ENCODE measurements at regions not wholly inside any gene's neighbourhood (a gene's known extent, or its start where the extent isn't known, plus 50 kb on each side); places are given as distances from the start of the nearest gene placed in this dataset.

GRCh38 chr2:35973737-35974132 is 381.8 kb upstream of the CRIM1 start:
- H3F3A ChIP-seq (ENCODE audit: insufficient read depth, low read length, poor library complexity, severe bottlenecking) = no peaks in the 10 kb centered on the region
- H2AFZ ChIP-seq (ENCODE audit: low read depth, low read length) = no peak overlapping the region
- TF ChIP-seq TAF1 (IDR thresholded peaks at IDR 0.05; ENCODE audit: low read depth) (no peak), EP300 (conservative IDR thresholded peaks at IDR 0.05; ENCODE audit: poor library complexity, severe bottlenecking) (no peak), EZH2 (IDR thresholded peaks at IDR 0.05; ENCODE audit: borderline replicate concordance, insufficient read depth, low read length, poor library complexity, severe bottlenecking) (no peak)
- no peaks in the 10 kb centered on the region for H3K79me2 ChIP-seq (replicated peaks; ENCODE audit: insufficient read depth, low read length)
- H3K27ac ChIP-seq (ENCODE audit: low read length) = no peak overlapping the region
- no peak overlapping the region for H3K4me3 ChIP-seq (ENCODE audit: low read length)
- no peaks in the 10 kb centered on the region for H3K27me3 ChIP-seq (ENCODE audit: insufficient read depth, low read depth, low read length)
- no peaks in the 10 kb centered on the region for H4K20me1 ChIP-seq (ENCODE audit: insufficient read depth)
- no peaks in the 10 kb centered on the region for H3K9me2 ChIP-seq (ENCODE audit: insufficient read depth, low read length)
- no peak overlapping the region for H3K9ac ChIP-seq (ENCODE audit: low read length)
- no peak overlapping the region for H3K4me2 ChIP-seq (ENCODE audit: low read length)
- H3K36me3 ChIP-seq (ENCODE audit: insufficient read depth, low read length) = no peaks in the 10 kb centered on the region
- H3K9me3 ChIP-seq (ENCODE audit: low read length) = no peaks in the 10 kb centered on the region

GRCh38 chr2:35973132-35973736 is 382.3 kb upstream of the CRIM1 start:
- Histone ChIP-seq H3K4me2 (ENCODE audit: low read length) (no peak overlapping the region), H3K36me3 (ENCODE audit: insufficient read depth, low read length) (no peaks in the 10 kb centered on the region), H3K9me3 (ENCODE audit: low read length) (no peaks in the 10 kb centered on the region), H3K27me3 (ENCODE audit: insufficient read depth, low read depth, low read length) (no peaks in the 10 kb centered on the region), H3K9ac (ENCODE audit: low read length) (no peak overlapping the region), H3K27ac (ENCODE audit: low read length) (no peak overlapping the region), H4K20me1 (ENCODE audit: insufficient read depth) (no peaks in the 10 kb centered on the region), H3K79me2 (replicated peaks; ENCODE audit: insufficient read depth, low read length) (no peaks in the 10 kb centered on the region), H3K4me3 (ENCODE audit: low read length) (no peak overlapping the region), H3K9me2 (ENCODE audit: insufficient read depth, low read length) (no peaks in the 10 kb centered on the region), H3F3A (ENCODE audit: insufficient read depth, low read length, poor library complexity, severe bottlenecking) (no peaks in the 10 kb centered on the region), H2AFZ (ENCODE audit: low read depth, low read length) (no peak overlapping the region)
- TF ChIP-seq CTCF (IDR thresholded peaks at IDR 0.05; ENCODE audit: poor library complexity, severe bottlenecking) (peak; percentile 54), TAF1 (IDR thresholded peaks at IDR 0.05; ENCODE audit: low read depth) (no peak), RAD21 (conservative IDR thresholded peaks at IDR 0.05) (peak; percentile 55), SMC3 (conservative IDR thresholded peaks at IDR 0.05; ENCODE audit: poor library complexity) (peak; percentile 24)

GRCh38 chr2:35963824-35964223 is 391.8 kb upstream of the CRIM1 start:
- Histone ChIP-seq H3K27me3 (ENCODE audit: insufficient read depth, low read depth, low read length) (no peaks in the 10 kb centered on the region), H3K27ac (ENCODE audit: low read length) (peak overlapping the region; percentile 88), H3K9me3 (ENCODE audit: low read length) (no peaks in the 10 kb centered on the region), H3K79me2 (replicated peaks; ENCODE audit: insufficient read depth, low read length) (no peaks in the 10 kb centered on the region), H4K20me1 (ENCODE audit: insufficient read depth) (no peaks in the 10 kb centered on the region), H2AFZ (ENCODE audit: low read depth, low read length) (no peak overlapping the region), H3K9ac (ENCODE audit: low read length) (peak overlapping the region; percentile 27), H3F3A (ENCODE audit: insufficient read depth, low read length, poor library complexity, severe bottlenecking) (no peaks in the 10 kb centered on the region), H3K9me2 (ENCODE audit: insufficient read depth, low read length) (no peaks in the 10 kb centered on the region), H3K4me2 (ENCODE audit: low read length) (peak overlapping the region; percentile 49), H3K4me3 (ENCODE audit: low read length) (peak overlapping the region; percentile 28), H3K36me3 (ENCODE audit: insufficient read depth, low read length) (no peaks in the 10 kb centered on the region)
- TF ChIP-seq RAD21 (conservative IDR thresholded peaks at IDR 0.05) = no peak
- no peak for TF ChIP-seq TAF1 (IDR thresholded peaks at IDR 0.05; ENCODE audit: low read depth)

- no peak overlapping the region for H2AFZ ChIP-seq (ENCODE audit: low read depth, low read length)
- H3K4me2 ChIP-seq (ENCODE audit: low read length) = peak overlapping the region; percentile 49
- peak overlapping the region; percentile 28 for H3K4me3 ChIP-seq (ENCODE audit: low read length)
- no peaks in the 10 kb centered on the region for H3K9me3 ChIP-seq (ENCODE audit: low read length)
- H3F3A ChIP-seq (ENCODE audit: insufficient read depth, low read length, poor library complexity, severe bottlenecking) = no peaks in the 10 kb centered on the region
- no peaks in the 10 kb centered on the region for H3K79me2 ChIP-seq (replicated peaks; ENCODE audit: insufficient read depth, low read length)
- peak; percentile 74 for TF ChIP-seq EP300 (conservative IDR thresholded peaks at IDR 0.05; ENCODE audit: poor library complexity, severe bottlenecking)
- TF ChIP-seq CTCF (IDR thresholded peaks at IDR 0.05; ENCODE audit: poor library complexity, severe bottlenecking) = no peak
- no peak for TF ChIP-seq SMC3 (conservative IDR thresholded peaks at IDR 0.05; ENCODE audit: poor library complexity)
- TF ChIP-seq REST (IDR thresholded peaks at IDR 0.05; ENCODE audit: borderline replicate concordance) = peak; percentile 80
- no peak for TF ChIP-seq MXI1 (conservative IDR thresholded peaks at IDR 0.05; ENCODE audit: poor library complexity, severe bottlenecking)
- TF ChIP-seq TAF1 (IDR thresholded peaks at IDR 0.05; ENCODE audit: low read depth) = no peak
- TF ChIP-seq RAD21 (conservative IDR thresholded peaks at IDR 0.05) = peak; percentile 33
- TF ChIP-seq EZH2 (IDR thresholded peaks at IDR 0.05; ENCODE audit: borderline replicate concordance, insufficient read depth, low read length, poor library complexity, severe bottlenecking) = no peak
- TF ChIP-seq POLR2AphosphoS5 (IDR thresholded peaks at IDR 0.05) = peak; percentile 51
- H3K36me3 ChIP-seq (ENCODE audit: insufficient read depth, low read length) = no peaks in the 10 kb centered on the region
- no peaks in the 10 kb centered on the region for H3K27me3 ChIP-seq (ENCODE audit: insufficient read depth, low read depth, low read length)
- peak overlapping the region; percentile 51 for H3K9ac ChIP-seq (ENCODE audit: low read length)
- no peaks in the 10 kb centered on the region for H3K9me2 ChIP-seq (ENCODE audit: insufficient read depth, low read length)
- H4K20me1 ChIP-seq (ENCODE audit: insufficient read depth) = no peaks in the 10 kb centered on the region
- peak overlapping the region; percentile 88 for H3K27ac ChIP-seq (ENCODE audit: low read length)
These were observed 392.2 kb upstream of the CRIM1 start for GRCh38 chr2:35963357-35963756.
